ENCODE measurements at regions not wholly inside any gene's neighbourhood (a gene's known extent, or its start where the extent isn't known, plus 50 kb on each side); places are given as distances from the start of the nearest gene placed in this dataset.

GRCh38 chr7:93015779-93016481 is 101.8 kb downstream of the SAMD9 start:
- DNase-seq: peak; percentile 47

GRCh38 chr7:93015101-93015778 is 102.5 kb downstream of the SAMD9 start:
- peak; percentile 86 for DNase-seq

GRCh38 chr7:93014410-93014809 is 103.4 kb downstream of the SAMD9 start:
- DNase-seq: no peak

GRCh38 chr7:93013446-93014061 is 104.2 kb downstream of the SAMD9 start:
- no peak for DNase-seq

GRCh38 chr7:93011351-93012294 is 106.2 kb downstream of the SAMD9 start:
- DNase-seq: peak; percentile 54

- DNase-seq: peak; percentile 63
Observed at GRCh38 chr7:93008833-93009232, 108.9 kb downstream of the SAMD9 start.

- DNase-seq: no peak
Observed at GRCh38 chr7:93006480-93007095, 111.2 kb downstream of the SAMD9 start.

GRCh38 chr7:93004906-93005305 is 112.9 kb downstream of the SAMD9 start:
- DNase-seq: no peak

- DNase-seq: no peak
Observed at GRCh38 chr7:92997719-92998118, 120.1 kb downstream of the SAMD9 start.

- peak; percentile 63 for DNase-seq
Observed at GRCh38 chr7:92997152-92997551, 120.6 kb downstream of the SAMD9 start.

- no peak for DNase-seq
Observed at GRCh38 chr7:92994901-92995300, 122.9 kb downstream of the SAMD9 start.

GRCh38 chr7:92992932-92993331 is 124.8 kb downstream of the SAMD9 start:
- no peak for DNase-seq

- peak; percentile 72 for DNase-seq
Observed at GRCh38 chr7:92992483-92992882, 125.3 kb downstream of the SAMD9 start.

- DNase-seq: no peak
Observed at GRCh38 chr7:92991190-92991589, 126.6 kb downstream of the SAMD9 start.

GRCh38 chr7:92988941-92989545 is 128.7 kb downstream of the SAMD9 start:
- no peak for DNase-seq

- DNase-seq: no peak
Observed at GRCh38 chr7:92988051-92988450, 129.7 kb downstream of the SAMD9 start.

GRCh38 chr7:92987538-92987937 is 130.2 kb downstream of the SAMD9 start:
- no peak for DNase-seq

GRCh38 chr7:92987095-92987494 is 130.7 kb downstream of the SAMD9 start:
- DNase-seq: no peak

GRCh38 chr7:92982928-92983327 is 134.9 kb downstream of the SAMD9 start:
- no peak for DNase-seq

GRCh38 chr7:92976931-92977330 is 140.6 kb upstream of the CDK6 start:
- DNase-seq: no peak

GRCh38 chr7:92973974-92974373 is 137.6 kb upstream of the CDK6 start:
- peak; percentile 11 for DNase-seq
